Ovary (tissue), 1 donor: ENCODE measurements at regions not wholly inside any gene's neighbourhood (a gene's known extent, or its start where the extent isn't known, plus 50 kb on each side); places are given as distances from the start of the nearest gene placed in this dataset.

ENCODE experiments used
- EP300 ChIP-seq: sonication (generic); formaldehyde crosslinking; IDR thresholded peaks from one replicate; pipeline ENCODE4 v1.6.1; 2017; ENCODE audit warnings: antibody characterized with exemption
- POLR2A ChIP-seq: fragments of 450-650 bp; IDR thresholded peaks from one replicate; pipeline ENCODE4 v1.6.1; 2017; ENCODE audit warnings: antibody characterized with exemption, mild to moderate bottlenecking, moderate library complexity

DNA sequence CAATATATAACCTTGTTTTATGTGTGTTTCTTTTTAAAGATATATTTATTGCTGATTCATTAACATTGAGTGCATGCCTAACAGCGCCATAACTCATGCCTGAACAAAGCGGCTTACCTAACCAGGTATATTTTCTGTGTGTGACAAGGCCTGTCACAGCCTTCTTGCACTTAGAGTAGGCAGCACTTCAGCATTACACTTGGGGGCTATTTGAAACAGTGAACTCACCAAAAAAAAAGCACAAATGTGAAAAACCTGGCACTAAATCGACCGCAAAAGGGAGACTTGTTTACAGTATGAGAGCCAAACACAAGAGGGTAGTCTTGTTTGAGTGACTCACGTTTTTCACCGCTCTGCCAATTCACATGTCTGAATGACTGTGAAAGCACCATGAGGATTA is 111.7 kb downstream of the DISP1 start:
- TF ChIP-seq EP300 = no peak
- TF ChIP-seq POLR2A = no peak
